Activated T-helper 2 cell treated with anti-CD3 and anti-CD28 coated beads, Interferon-gamma antibody, Interleukin-2, Interleukin-4, amounts not matched to agents 10 μg/mL and 5 μg/mL and 100 μg/mL, durations not matched to agents 14 hours and 24 hours and 36 hours (primary cell): ENCODE measurements at regions not wholly inside any gene's neighbourhood (a gene's known extent, or its start where the extent isn't known, plus 50 kb on each side); places are given as distances from the start of the nearest gene placed in this dataset.

Experiments used
- DNase-seq: peaks from one replicate; pipeline ENCODE4 v3.0.0; 2021; ENCODE audit warnings: low spot score
- H3K27ac Mint-ChIP-seq: one replicate; pipeline ENCODE4 v1.8.0; 2021; ENCODE audit warnings: mixed read lengths
- H3K27me3 Mint-ChIP-seq: one replicate; pipeline ENCODE4 v1.8.0; 2021; ENCODE audit warnings: low read depth, mixed read lengths
- H3K36me3 Mint-ChIP-seq: one replicate; pipeline ENCODE4 v1.8.0; 2021; ENCODE audit warnings: low read depth, mixed read lengths
- H3K4me1 Mint-ChIP-seq: one replicate; pipeline ENCODE4 v1.8.0; 2021; ENCODE audit warnings: low read depth, mixed read lengths
- H3K4me3 Mint-ChIP-seq: one replicate; pipeline ENCODE4 v1.8.0; 2021; ENCODE audit warnings: low read depth, mild to moderate bottlenecking, moderate library complexity, mixed read lengths
- H3K9me3 Mint-ChIP-seq: one replicate; pipeline ENCODE4 v1.8.0; 2021; ENCODE audit warnings: mixed read lengths
- intact Hi-C: fragments of 100-400 bp; cut with micrococcal nuclease; formaldehyde crosslinking; loops from one replicate; pipeline ENCODE4 v1.15.1; 2023

GRCh38 chr20:47406849-47407682, 50.6 kb upstream of the ZMYND8 start:
- no peaks in the 10 kb centered on the region for H3K36me3 Mint-ChIP-seq
- H3K9me3 Mint-ChIP-seq: no peaks in the 10 kb centered on the region
- H3K4me3 Mint-ChIP-seq: no peak overlapping the region
- H3K4me1 Mint-ChIP-seq: peaks cover 7% of the 10 kb centered on the region
- no peaks in the 10 kb centered on the region for H3K27me3 Mint-ChIP-seq
- intact Hi-C loops: no loop called here
- H3K27ac Mint-ChIP-seq: no peak overlapping the region
- DNase-seq: no peak

GRCh38 chr20:47411161-47411560, 54.7 kb upstream of the ZMYND8 start:
- Mint-ChIP-seq H3K4me3 (no peak overlapping the region), H3K36me3 (peaks cover 4% of the 10 kb centered on the region), H3K4me1 (peaks cover 22% of the 10 kb centered on the region), H3K27me3 (no peaks in the 10 kb centered on the region), H3K27ac (peak overlapping the region; percentile 59), H3K9me3 (no peaks in the 10 kb centered on the region)
- DNase-seq: no peak
- intact Hi-C loops: no loop called here

GRCh38 chr20:47412083-47412482, 55.6 kb upstream of the ZMYND8 start:
- Mint-ChIP-seq H3K9me3 (no peaks in the 10 kb centered on the region), H3K4me3 (no peak overlapping the region), H3K27me3 (no peaks in the 10 kb centered on the region), H3K27ac (no peak overlapping the region), H3K4me1 (peaks cover 28% of the 10 kb centered on the region), H3K36me3 (peaks cover 4% of the 10 kb centered on the region)
- DNase-seq: no peak
- intact Hi-C loops: no loop called here

GRCh38 chr20:47413189-47413588, 56.7 kb upstream of the ZMYND8 start:
- intact Hi-C loops: no loop called here
- Mint-ChIP-seq H3K27ac (peak overlapping the region; percentile 43), H3K27me3 (no peaks in the 10 kb centered on the region), H3K36me3 (peaks cover 4% of the 10 kb centered on the region), H3K9me3 (no peaks in the 10 kb centered on the region), H3K4me1 (peaks cover 31% of the 10 kb centered on the region), H3K4me3 (no peak overlapping the region)
- DNase-seq: no peak

GRCh38 chr20:47417245-47418068, 61.0 kb upstream of the ZMYND8 start:
- Mint-ChIP-seq H3K9me3 (no peaks in the 10 kb centered on the region), H3K36me3 (peaks cover 4% of the 10 kb centered on the region), H3K27me3 (no peaks in the 10 kb centered on the region), H3K4me1 (peaks cover 23% of the 10 kb centered on the region), H3K27ac (no peak overlapping the region), H3K4me3 (no peak overlapping the region)
- intact Hi-C loops: loop anchor here (5.0 kb wide), 2 partner anchors 40 to 70 kb away; no protein-coding TSS in a partner anchor
- no peak for DNase-seq

GRCh38 chr20:47418069-47418757, 61.7 kb upstream of the ZMYND8 start:
- Mint-ChIP-seq H3K36me3 (peaks cover 4% of the 10 kb centered on the region), H3K4me3 (no peak overlapping the region), H3K27ac (no peak overlapping the region), H3K27me3 (no peaks in the 10 kb centered on the region), H3K4me1 (peaks cover 18% of the 10 kb centered on the region), H3K9me3 (no peaks in the 10 kb centered on the region)
- intact Hi-C loops: loop anchor here (5.0 kb wide), 2 partner anchors 39 to 69 kb away; no protein-coding TSS in a partner anchor
- DNase-seq: no peak

GRCh38 chr20:47419953-47420514, 63.5 kb upstream of the ZMYND8 start:
- intact Hi-C loops: loop anchor here (5.0 kb wide), 2 partner anchors 37 to 67 kb away; no protein-coding TSS in a partner anchor
- H3K4me3 Mint-ChIP-seq: no peak overlapping the region
- H3K9me3 Mint-ChIP-seq: no peaks in the 10 kb centered on the region
- peaks cover 4% of the 10 kb centered on the region for H3K36me3 Mint-ChIP-seq
- H3K27me3 Mint-ChIP-seq: no peaks in the 10 kb centered on the region
- peaks cover 16% of the 10 kb centered on the region for H3K4me1 Mint-ChIP-seq
- no peak for DNase-seq
- no peak overlapping the region for H3K27ac Mint-ChIP-seq

GRCh38 chr20:47421076-47421475, 64.6 kb upstream of the ZMYND8 start:
- intact Hi-C loops: no loop called here
- Mint-ChIP-seq H3K9me3 (no peaks in the 10 kb centered on the region), H3K4me3 (no peak overlapping the region), H3K27ac (no peak overlapping the region), H3K36me3 (no peaks in the 10 kb centered on the region), H3K27me3 (no peaks in the 10 kb centered on the region), H3K4me1 (peaks cover 9% of the 10 kb centered on the region)
- DNase-seq: no peak

- Mint-ChIP-seq H3K4me1 (no peaks in the 10 kb centered on the region), H3K9me3 (peaks cover 13% of the 10 kb centered on the region), H3K27me3 (no peaks in the 10 kb centered on the region), H3K27ac (no peak overlapping the region), H3K4me3 (no peak overlapping the region), H3K36me3 (peaks cover 6% of the 10 kb centered on the region)
- intact Hi-C loops: no loop called here
- no peak for DNase-seq
Observed at GRCh38 chr20:47423586-47423985, 67.1 kb upstream of the ZMYND8 start.

- Mint-ChIP-seq H3K27ac (no peak overlapping the region), H3K4me1 (no peaks in the 10 kb centered on the region), H3K27me3 (no peaks in the 10 kb centered on the region), H3K36me3 (peaks cover 6% of the 10 kb centered on the region), H3K9me3 (peaks cover 13% of the 10 kb centered on the region), H3K4me3 (no peak overlapping the region)
- intact Hi-C loops: no loop called here
- DNase-seq: no peak
Observed at GRCh38 chr20:47427067-47427466, 70.6 kb upstream of the ZMYND8 start.

GRCh38 chr20:47427746-47428145, 71.2 kb upstream of the ZMYND8 start:
- peaks cover 13% of the 10 kb centered on the region for H3K9me3 Mint-ChIP-seq
- no peak overlapping the region for H3K27ac Mint-ChIP-seq
- no peaks in the 10 kb centered on the region for H3K4me1 Mint-ChIP-seq
- no peak for DNase-seq
- H3K27me3 Mint-ChIP-seq: no peaks in the 10 kb centered on the region
- H3K36me3 Mint-ChIP-seq: peaks cover 6% of the 10 kb centered on the region
- intact Hi-C loops: no loop called here
- no peak overlapping the region for H3K4me3 Mint-ChIP-seq

GRCh38 chr20:47428164-47428563, 71.7 kb upstream of the ZMYND8 start:
- no peak overlapping the region for H3K4me3 Mint-ChIP-seq
- no peaks in the 10 kb centered on the region for H3K4me1 Mint-ChIP-seq
- no peak overlapping the region for H3K27ac Mint-ChIP-seq
- intact Hi-C loops: no loop called here
- DNase-seq: no peak
- peaks cover 6% of the 10 kb centered on the region for H3K36me3 Mint-ChIP-seq
- peaks cover 13% of the 10 kb centered on the region for H3K9me3 Mint-ChIP-seq
- H3K27me3 Mint-ChIP-seq: no peaks in the 10 kb centered on the region
